BLaER1 treated with 17β-estradiol and CSF1 and Interleukin-3, amounts not matched to agents 10 nM and 100 nM (cell line): ENCODE measurements at regions not wholly inside any gene's neighbourhood (a gene's known extent, or its start where the extent isn't known, plus 50 kb on each side); places are given as distances from the start of the nearest gene placed in this dataset.
A peak's percentile ranks its signal among the peaks of the same experiment; 100 is the strongest.

Experiments used
- H3K27ac ChIP-seq, 11 experiments: shearing (Covaris generic); formaldehyde crosslinking; 2 replicates each; pipeline ENCODE4 v1.8.1; 2022
- H3K27me3 ChIP-seq, 11 experiments: shearing (Covaris generic); formaldehyde crosslinking; 2 replicates each; pipeline ENCODE4 v1.8.1; 2022
- H3K36me3 ChIP-seq, 11 experiments: shearing (Covaris generic); formaldehyde crosslinking; 2 replicates each; pipeline ENCODE4 v1.8.1; 2022
- H3K4me1 ChIP-seq, 10 experiments: shearing (Covaris generic); formaldehyde crosslinking; 2 replicates each; pipeline ENCODE4 v1.8.1; 2022
- H3K4me2 ChIP-seq, 11 experiments: shearing (Covaris generic); formaldehyde crosslinking; 2 replicates each; pipeline ENCODE4 v1.8.1; 2022
- H3K4me3 ChIP-seq, 10 experiments: shearing (Covaris generic); formaldehyde crosslinking; 2 replicates each; pipeline ENCODE4 v1.8.1; 2022
- H3K9ac ChIP-seq, 11 experiments: shearing (Covaris generic); formaldehyde crosslinking; 2 replicates each; pipeline ENCODE4 v1.8.1; 2022
- H3K9me3 ChIP-seq, 11 experiments: shearing (Covaris generic); formaldehyde crosslinking; replicated peaks in 1 of 11; 2 replicates each; pipeline ENCODE4 v1.8.1; 2022
- H4K20me1 ChIP-seq, 11 experiments: shearing (Covaris generic); formaldehyde crosslinking; 2 replicates each; pipeline ENCODE4 v1.8.1; 2022
- Cebpa-rat ChIP-seq, 11 experiments: shearing (Covaris generic); IDR thresholded peaks; 2 replicates each; pipeline ENCODE4 v1.8.1; 2022

DNA sequence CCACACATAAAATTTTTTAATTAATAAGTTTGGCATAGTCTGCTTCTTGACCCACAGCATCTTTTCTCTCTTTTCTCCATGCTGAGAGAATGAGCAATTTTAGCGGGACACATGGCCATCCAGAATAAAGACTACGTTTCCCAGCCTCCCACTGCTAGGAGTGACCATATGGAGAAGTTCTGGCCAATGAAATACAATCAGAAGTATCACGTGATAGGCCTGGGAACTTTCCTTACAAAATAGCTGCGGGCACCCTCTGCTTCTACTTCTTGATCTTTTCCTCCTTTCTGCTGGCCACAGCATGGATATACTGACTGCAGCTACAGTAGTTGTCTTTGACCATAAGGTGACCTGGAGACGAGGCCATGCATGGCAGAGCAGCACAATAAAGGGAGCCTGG is 348.0 kb downstream of the BCOR start:
- Histone ChIP-seq H3K9me3 (peaks cover 0 to 11% (median 0%) of the 10 kb centered on the region in 11 experiments; a peak in 3 of 22 replicates), H3K4me3 (no peak overlapping the region), H3K4me2 (peak overlapping the region in 10 of 11 experiments; percentile 39 to 73 (median 56); a peak in 20 of 22 replicates), H4K20me1 (no peaks in the 10 kb centered on the region), H3K27ac (peak overlapping the region in 9 of 11 experiments; percentile 60 to 78 (median 66); a peak in 13 of 22 replicates), H3K27me3 (no peaks in the 10 kb centered on the region; a peak in 1 of 22 replicates), H3K9ac (peak overlapping the region in 3 of 11 experiments; percentile 18 to 51 (median 31); a peak in 3 of 22 replicates), H3K4me1 (peaks cover 18 to 55% (median 32%) of the 10 kb centered on the region in 10 experiments), H3K36me3 (no peaks in the 10 kb centered on the region)
- no peak for TF ChIP-seq Cebpa-rat (IDR thresholded peaks at IDR 0.05)

DNA sequence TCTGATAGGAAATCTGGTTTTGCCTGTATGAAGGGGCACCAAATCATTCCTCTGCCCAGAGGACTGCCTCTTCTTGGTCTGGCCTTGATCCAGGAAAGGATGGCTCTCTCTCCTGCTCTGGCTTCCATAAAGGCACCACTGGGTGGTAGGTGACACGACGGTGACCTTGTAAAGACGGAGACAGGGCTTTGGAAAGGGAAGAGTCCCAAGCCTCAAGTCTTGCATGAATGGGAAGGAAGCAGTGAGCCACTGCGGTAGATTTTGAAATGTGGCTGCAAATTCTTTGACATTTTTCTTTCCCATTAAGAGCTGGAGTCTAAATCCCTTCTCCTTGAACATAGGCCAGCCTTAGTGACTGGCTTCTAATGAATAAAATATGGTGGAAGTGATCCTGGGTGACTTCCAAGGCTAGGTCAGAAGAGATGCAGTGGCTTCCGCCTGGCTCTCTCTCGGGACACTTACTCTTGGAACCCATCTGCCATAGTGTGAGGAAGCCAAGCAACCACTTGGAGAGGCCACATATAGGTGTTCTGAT is 347.4 kb downstream of the BCOR start:
- Histone ChIP-seq H3K27me3 (no peaks in the 10 kb centered on the region; a peak in 1 of 22 replicates), H3K27ac (peak overlapping the region in 9 of 11 experiments; percentile 60 to 78 (median 66); a peak in 18 of 22 replicates), H3K36me3 (no peaks in the 10 kb centered on the region), H3K9ac (peak overlapping the region in 5 of 11 experiments; percentile 5 to 51 (median 24); a peak in 6 of 22 replicates), H4K20me1 (no peaks in the 10 kb centered on the region), H3K9me3 (peaks cover 0 to 11% (median 0%) of the 10 kb centered on the region in 11 experiments; a peak in 3 of 22 replicates), H3K4me2 (peak overlapping the region; percentile 29 to 73 (median 55)), H3K4me3 (no peak overlapping the region), H3K4me1 (peaks cover 18 to 55% (median 32%) of the 10 kb centered on the region in 10 experiments)
- TF ChIP-seq Cebpa-rat (IDR thresholded peaks at IDR 0.05): no peak

- H3K9ac ChIP-seq: peak overlapping the region in 3 of 11 experiments; percentile 18 to 51 (median 31); a peak in 6 of 22 replicates
- peak overlapping the region; percentile 29 to 73 (median 55) for H3K4me2 ChIP-seq
- no peaks in the 10 kb centered on the region; a peak in 1 of 22 replicates for H3K27me3 ChIP-seq
- H3K4me3 ChIP-seq: no peak overlapping the region
- TF ChIP-seq Cebpa-rat (IDR thresholded peaks at IDR 0.05): peak in 8 of 11 experiments; percentile 44 to 84 (median 64); a peak in 11 of 22 replicates
- no peaks in the 10 kb centered on the region for H4K20me1 ChIP-seq
- peaks cover 18 to 55% (median 32%) of the 10 kb centered on the region in 10 experiments for H3K4me1 ChIP-seq
- peaks cover 0 to 11% (median 0%) of the 10 kb centered on the region in 11 experiments; a peak in 3 of 22 replicates for H3K9me3 ChIP-seq
- H3K27ac ChIP-seq: peak overlapping the region in 9 of 11 experiments; percentile 61 to 78 (median 66); a peak in 17 of 22 replicates
- H3K36me3 ChIP-seq: no peaks in the 10 kb centered on the region
Observed at GRCh38 chrX:39750848-39751247, 346.9 kb downstream of the BCOR start.

- peak overlapping the region in 4 of 11 experiments; percentile 30 to 49 (median 40); a peak in 6 of 22 replicates for H3K4me2 ChIP-seq
- peaks cover 18 to 52% (median 28%) of the 10 kb centered on the region in 10 experiments for H3K4me1 ChIP-seq
Observed at GRCh38 chrX:39752815-39753214, 344.9 kb downstream of the BCOR start.

DNA sequence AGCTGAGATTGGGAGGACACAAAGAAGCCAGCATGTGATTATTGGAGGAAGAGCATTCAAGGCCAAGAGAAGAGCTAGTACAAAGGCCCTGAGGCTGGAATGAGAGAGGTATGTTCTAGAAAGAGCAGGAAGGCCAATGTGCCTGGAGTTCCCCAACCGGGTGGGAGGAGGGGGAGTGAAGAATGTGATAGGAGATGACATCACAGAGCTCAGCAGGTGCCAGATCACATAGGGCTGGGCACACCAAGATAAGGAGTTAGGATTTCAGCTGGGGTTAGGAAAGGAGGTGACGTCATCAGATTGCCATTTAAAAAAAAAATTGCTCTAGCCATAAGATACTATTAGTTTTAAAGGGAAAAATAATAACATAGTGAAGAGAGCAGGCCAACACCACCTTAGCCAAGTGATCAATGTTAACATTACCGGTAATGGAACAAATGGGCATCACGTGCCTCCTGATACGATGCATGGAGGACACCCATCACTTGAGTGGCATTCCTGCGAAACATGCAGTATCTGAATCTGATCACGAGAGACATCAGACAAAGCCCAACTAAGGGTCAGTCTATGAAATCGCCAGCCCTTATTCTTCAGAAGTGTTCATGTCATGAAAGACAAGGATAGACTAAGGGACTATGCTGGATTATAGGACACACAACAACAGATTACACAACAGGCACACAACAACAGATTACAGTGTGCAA is 344.3 kb downstream of the BCOR start:
- Histone ChIP-seq H3K27ac (peak overlapping the region in 1 of 11 experiments; percentile 35; a peak in 2 of 22 replicates), H3K9me3 (peaks cover 0 to 11% (median 0%) of the 10 kb centered on the region in 11 experiments; a peak in 3 of 22 replicates), H3K36me3 (no peaks in the 10 kb centered on the region), H3K4me2 (peak overlapping the region in 3 of 11 experiments; percentile 34 to 49 (median 46); a peak in 4 of 22 replicates), H3K9ac (no peak overlapping the region), H4K20me1 (no peaks in the 10 kb centered on the region), H3K4me1 (peaks cover 18 to 55% (median 28%) of the 10 kb centered on the region in 10 experiments), H3K27me3 (no peaks in the 10 kb centered on the region), H3K4me3 (no peak overlapping the region)
- no peak for TF ChIP-seq Cebpa-rat (IDR thresholded peaks at IDR 0.05)

More at GRCh38 chrX:39752815-39753214, 344.9 kb downstream of the BCOR start:
- no peaks in the 10 kb centered on the region for H4K20me1 ChIP-seq
- H3K36me3 ChIP-seq: no peaks in the 10 kb centered on the region
- no peaks in the 10 kb centered on the region for H3K27me3 ChIP-seq
- H3K9ac ChIP-seq: no peak overlapping the region
- H3K9me3 ChIP-seq: peaks cover 0 to 11% (median 0%) of the 10 kb centered on the region in 11 experiments; a peak in 3 of 22 replicates
- no peak for TF ChIP-seq Cebpa-rat (IDR thresholded peaks at IDR 0.05)
- peak overlapping the region in 2 of 11 experiments; percentile 23 to 35; a peak in 5 of 22 replicates for H3K27ac ChIP-seq
- no peak overlapping the region for H3K4me3 ChIP-seq

DNA sequence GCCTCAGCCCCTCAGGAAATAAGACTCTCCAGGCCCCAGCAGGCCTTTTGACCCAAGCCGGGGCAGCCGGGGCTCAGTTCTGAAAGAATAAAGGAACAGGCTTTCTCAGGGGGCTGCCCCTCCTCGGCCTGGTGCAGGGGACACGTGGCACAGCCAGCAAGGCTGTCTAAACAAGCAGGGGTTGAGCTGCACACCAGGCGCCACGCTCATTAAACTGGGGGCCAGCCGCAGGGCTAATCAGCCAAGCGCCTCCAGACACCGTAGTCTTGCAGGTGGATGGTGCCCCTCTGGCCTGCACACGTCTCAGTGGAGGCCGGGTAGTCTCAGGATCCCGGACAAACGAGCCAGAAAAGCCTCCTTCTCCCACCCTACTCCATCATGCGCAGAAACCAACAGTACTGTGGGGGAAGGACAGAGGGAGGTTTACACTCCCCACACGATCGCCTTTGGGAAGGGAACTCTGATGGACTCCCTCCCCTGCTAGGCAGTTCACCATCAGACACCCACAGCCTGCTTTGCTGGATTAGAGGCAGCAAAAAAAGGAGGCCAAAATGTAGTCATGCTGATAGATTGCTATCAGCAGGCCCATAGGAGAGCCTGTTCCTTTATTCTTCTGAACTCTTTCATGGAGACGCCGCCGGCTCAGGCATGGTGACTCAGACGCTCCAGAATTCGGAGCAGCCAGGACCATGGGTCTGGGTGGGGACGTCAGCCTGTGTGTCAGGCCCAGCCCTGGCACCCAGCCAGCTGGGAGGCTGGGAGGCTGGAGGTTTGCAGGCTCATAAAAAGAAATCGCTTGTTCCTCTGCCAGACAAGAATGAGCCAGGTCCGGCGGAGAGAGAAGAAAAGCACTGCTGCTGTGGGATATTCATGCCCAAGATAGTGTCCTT is 342.4 kb downstream of the BCOR start:
- Histone ChIP-seq H3K27me3 (no peaks in the 10 kb centered on the region), H4K20me1 (no peaks in the 10 kb centered on the region), H3K4me3 (no peak overlapping the region), H3K9me3 (peaks cover 0 to 11% (median 0%) of the 10 kb centered on the region in 11 experiments; a peak in 3 of 22 replicates), H3K27ac (no peak overlapping the region), H3K4me2 (no peak overlapping the region), H3K4me1 (peaks cover 13 to 39% (median 21%) of the 10 kb centered on the region in 10 experiments), H3K36me3 (no peaks in the 10 kb centered on the region), H3K9ac (peak overlapping the region in 1 of 11 experiments; percentile 13; a peak in 1 of 22 replicates)
- TF ChIP-seq Cebpa-rat (IDR thresholded peaks at IDR 0.05): no peak

GRCh38 chrX:39756086-39756883 is 341.5 kb downstream of the BCOR start:
- Histone ChIP-seq H3K4me2 (no peak overlapping the region), H3K4me3 (no peak overlapping the region), H3K9me3 (peaks cover 0 to 9% (median 0%) of the 10 kb centered on the region in 11 experiments; a peak in 3 of 22 replicates), H3K9ac (peak overlapping the region in 1 of 11 experiments; percentile 13; a peak in 1 of 22 replicates), H3K27ac (no peak overlapping the region), H3K27me3 (no peaks in the 10 kb centered on the region), H3K4me1 (peaks cover 4 to 35% (median 17%) of the 10 kb centered on the region in 10 experiments), H3K36me3 (no peaks in the 10 kb centered on the region), H4K20me1 (no peaks in the 10 kb centered on the region)
- TF ChIP-seq Cebpa-rat (IDR thresholded peaks at IDR 0.05): no peak

- peaks cover 0 to 25% (median 11%) of the 10 kb centered on the region in 10 experiments; a peak in 13 of 20 replicates for H3K4me1 ChIP-seq
- H3K4me2 ChIP-seq: no peak overlapping the region
- no peaks in the 10 kb centered on the region for H4K20me1 ChIP-seq
Observed at GRCh38 chrX:39757971-39758370, 339.8 kb downstream of the BCOR start.

More at GRCh38 chrX:39757971-39758370, 339.8 kb downstream of the BCOR start:
- H3K9me3 ChIP-seq: no peaks in the 10 kb centered on the region
- no peak for TF ChIP-seq Cebpa-rat (IDR thresholded peaks at IDR 0.05)
- H3K9ac ChIP-seq: no peak overlapping the region
- H3K27me3 ChIP-seq: no peaks in the 10 kb centered on the region
- H3K27ac ChIP-seq: no peak overlapping the region
- no peak overlapping the region for H3K4me3 ChIP-seq
- no peaks in the 10 kb centered on the region for H3K36me3 ChIP-seq
